ENCODE measurements at regions not wholly inside any gene's neighbourhood (a gene's known extent, or its start where the extent isn't known, plus 50 kb on each side); places are given as distances from the start of the nearest gene placed in this dataset.
"Not testable (repeated sequence)": the region's sequence is repeated elsewhere in the genome, so short reads cannot be mapped to it uniquely, and the experiment has no call there.

GRCh38 chr22:34608540-34609115, 457.3 kb upstream of the ISX start:
- no peak for DNase-seq

GRCh38 chr22:34609646-34610045, 456.3 kb upstream of the ISX start:
- no peak for DNase-seq

GRCh38 chr22:34620161-34620560, 445.8 kb upstream of the ISX start:
- no peak for DNase-seq

GRCh38 chr22:34620832-34621231, 445.1 kb upstream of the ISX start:
- DNase-seq: no peak

- no peak for DNase-seq
Measured at GRCh38 chr22:34622602-34623001, 443.4 kb upstream of the ISX start.

- DNase-seq: no peak
Measured at GRCh38 chr22:34623580-34623979, 442.4 kb upstream of the ISX start.

GRCh38 chr22:34625892-34626291, 440.1 kb upstream of the ISX start:
- not testable (repeated sequence) for DNase-seq

- no peak for DNase-seq
Measured at GRCh38 chr22:34638128-34638527, 427.8 kb upstream of the ISX start.

GRCh38 chr22:34639911-34640310, 426.0 kb upstream of the ISX start:
- DNase-seq: no peak

GRCh38 chr22:34645375-34645774, 420.6 kb upstream of the ISX start:
- DNase-seq: no peak

- DNase-seq: no peak
Measured at GRCh38 chr22:34669001-34669400, 397.0 kb upstream of the ISX start.

- not testable (repeated sequence) for DNase-seq
Measured at GRCh38 chr22:34683031-34683430, 382.9 kb upstream of the ISX start.

- DNase-seq: not testable (repeated sequence)
Measured at GRCh38 chr22:34684278-34684677, 381.7 kb upstream of the ISX start.

GRCh38 chr22:34687116-34687515, 378.8 kb upstream of the ISX start:
- no peak for DNase-seq

GRCh38 chr22:34688825-34689224, 377.1 kb upstream of the ISX start:
- no peak for DNase-seq

GRCh38 chr22:34696557-34696956, 369.4 kb upstream of the ISX start:
- no peak for DNase-seq

- DNase-seq: no peak
Measured at GRCh38 chr22:34702279-34702678, 363.7 kb upstream of the ISX start.

- DNase-seq: no peak
Measured at GRCh38 chr22:34709641-34710040, 356.3 kb upstream of the ISX start.

- no peak for DNase-seq
Measured at GRCh38 chr22:34722901-34723300, 343.1 kb upstream of the ISX start.

- no peak for DNase-seq
Measured at GRCh38 chr22:34736081-34736480, 329.9 kb upstream of the ISX start.

- no peak for DNase-seq
Measured at GRCh38 chr22:34738661-34739400, 327.1 kb upstream of the ISX start.

- no peak for DNase-seq
Measured at GRCh38 chr22:34743110-34743751, 322.7 kb upstream of the ISX start.

- DNase-seq: no peak
Measured at GRCh38 chr22:34760276-34761008, 305.5 kb upstream of the ISX start.

GRCh38 chr22:34761111-34761510, 304.8 kb upstream of the ISX start:
- DNase-seq: no peak
